Neuronal stem cell (in vitro differentiated cells): ENCODE measurements at regions not wholly inside any gene's neighbourhood (a gene's known extent, or its start where the extent isn't known, plus 50 kb on each side); places are given as distances from the start of the nearest gene placed in this dataset.
"Not testable (repeated sequence)": the region's sequence is repeated elsewhere in the genome, so short reads cannot be mapped to it uniquely, and the experiment has no call there.

Experiments used
- DNase-seq: peaks from one replicate; pipeline ENCODE4 v3.0.0-alpha.2; 2013; ENCODE audit warnings: low spot score
- H2AFZ ChIP-seq: one replicate; pipeline ENCODE4 v1.6.1; 2013; ENCODE audit warnings: mild to moderate bottlenecking, low read length, inconsistent platforms
- H2AK5ac ChIP-seq: 2 replicates; pipeline ENCODE4 v1.6.1; 2013; ENCODE audit warnings: low read depth, mild to moderate bottlenecking, inconsistent platforms, low read length, moderate library complexity, mixed read lengths
- H2BK120ac ChIP-seq: 2 replicates; pipeline ENCODE4 v1.6.1; 2013; ENCODE audit warnings: low read depth, mild to moderate bottlenecking, inconsistent platforms, low read length, moderate library complexity, mixed read lengths
- H2BK12ac ChIP-seq: one replicate; pipeline ENCODE4 v1.6.1; 2013; ENCODE audit warnings: low read length, inconsistent platforms
- H2BK15ac ChIP-seq: 2 replicates; pipeline ENCODE4 v1.6.1; 2013; ENCODE audit warnings: mild to moderate bottlenecking, low read length, inconsistent platforms, mixed read lengths
- H2BK5ac ChIP-seq: one replicate; pipeline ENCODE4 v1.6.1; 2013; ENCODE audit warnings: inconsistent platforms, mild to moderate bottlenecking, low read length, moderate library complexity
- H3K14ac ChIP-seq: one replicate; pipeline ENCODE4 v1.6.1; 2013; ENCODE audit warnings: low read length, inconsistent platforms
- H3K18ac ChIP-seq: 2 replicates; pipeline ENCODE4 v1.6.1; 2013; ENCODE audit warnings: low read length, inconsistent platforms
- H3K23ac ChIP-seq: 2 replicates; pipeline ENCODE4 v1.6.1; 2013; ENCODE audit warnings: low read depth, mild to moderate bottlenecking, mixed read lengths, low read length, inconsistent platforms; ENCODE audit not compliant: poor library complexity
- H3K27ac ChIP-seq: replicated peaks from 3 replicates; pipeline ENCODE4 v1.5.1; 2013; ENCODE audit warnings: low read length, inconsistent platforms
- H3K27me3 ChIP-seq, 3 experiments: 2 replicates each; pipeline ENCODE4 v1.6.1; 2013; ENCODE audit warnings: low read length in 3 of 3, mild to moderate bottlenecking in 2 of 3, inconsistent platforms in 1 of 3, low read depth in 1 of 3, mixed read lengths in 1 of 3, moderate library complexity in 1 of 3; ENCODE audit not compliant: control insufficient read depth in 3 of 3, insufficient read depth in 3 of 3
- H3K36me3 ChIP-seq, 2 donors: replicated peaks in 1 of 2; 2 replicates each; pipeline ENCODE4 v1.6.1; 2013; ENCODE audit warnings: low read length in 2 of 2; ENCODE audit not compliant: control insufficient read depth in 2 of 2, insufficient read depth in 2 of 2
- H3K4ac ChIP-seq: 2 replicates; pipeline ENCODE4 v1.6.1; 2013; ENCODE audit warnings: inconsistent platforms, mild to moderate bottlenecking, low read length, moderate library complexity
- H3K4me1 ChIP-seq, 2 donors: 1 replicate in 1 of 2; 2 replicates in 1 of 2; pipeline ENCODE4 v1.6.1; 2013; ENCODE audit warnings: low read length in 2 of 2, low read depth in 1 of 2; ENCODE audit not compliant: control insufficient read depth in 2 of 2, insufficient read depth in 1 of 2
- H3K4me2 ChIP-seq: one replicate; pipeline ENCODE4 v1.6.1; 2013; ENCODE audit warnings: mild to moderate bottlenecking, low read length, inconsistent platforms; ENCODE audit not compliant: insufficient read depth, poor library complexity, severe bottlenecking
- H3K4me3 ChIP-seq, 2 donors: 2 replicates each; pipeline ENCODE4 v1.5.1; 2013; ENCODE audit warnings: low read length in 2 of 2, mild to moderate bottlenecking in 2 of 2, inconsistent platforms in 1 of 2, moderate library complexity in 1 of 2
- H3K79me1 ChIP-seq: one replicate; pipeline ENCODE4 v1.6.1; 2013; ENCODE audit warnings: low read depth, mild to moderate bottlenecking, inconsistent platforms, low read length, moderate library complexity
- H3K9ac ChIP-seq: one replicate; pipeline ENCODE4 v1.6.1; 2013; ENCODE audit warnings: mild to moderate bottlenecking, low read depth, low read length, inconsistent platforms; ENCODE audit not compliant: poor library complexity
- H3K9me3 ChIP-seq, 2 donors: replicated peaks in 1 of 2; 2 replicates each; pipeline versions ENCODE3 to v1.6.1; 2013; ENCODE audit warnings: low read length in 2 of 2, mild to moderate bottlenecking in 2 of 2, inconsistent platforms in 1 of 2, low read depth in 1 of 2, mixed read lengths in 1 of 2, moderate library complexity in 1 of 2; ENCODE audit not compliant: control insufficient read depth in 2 of 2, insufficient read depth in 1 of 2
- H4K8ac ChIP-seq: one replicate; pipeline ENCODE4 v1.6.1; 2013; ENCODE audit warnings: low read depth, mild to moderate bottlenecking, inconsistent platforms, low read length, moderate library complexity
- H4K91ac ChIP-seq: one replicate; pipeline ENCODE4 v1.6.1; 2013; ENCODE audit warnings: low read length, low read depth, mild to moderate bottlenecking, inconsistent platforms; ENCODE audit not compliant: poor library complexity
- WGBS, 2 donors: extraction: QIAGEN DNeasy Blood & Tissue Kit; methylation state at CpG; one replicate each; pipeline ENCODE4 v1.1.7; 2013; ENCODE audit warnings: missing lambda C conversion rate in 2 of 2, mixed read lengths in 1 of 2; ENCODE audit not compliant: insufficient read length in 2 of 2, insufficient replicate concordance in 1 of 2; ENCODE audit errors: extremely low coverage in 2 of 2; 5-methylcytosine and 5-hydroxymethylcytosine counted together

- not testable (repeated sequence) for H2BK120ac ChIP-seq, H3K9ac ChIP-seq, H3K23ac ChIP-seq, H4K8ac ChIP-seq, H3K18ac ChIP-seq, DNase-seq, H2AFZ ChIP-seq, H3K79me1 ChIP-seq, H3K27ac ChIP-seq, H2AK5ac ChIP-seq, H3K4me1 ChIP-seq, H2BK12ac ChIP-seq, H2BK5ac ChIP-seq, H3K4me2 ChIP-seq, H3K14ac ChIP-seq, H3K4me3 ChIP-seq, H4K91ac ChIP-seq, H3K36me3 ChIP-seq, H3K4ac ChIP-seq, H2BK15ac ChIP-seq, H3K27me3 ChIP-seq
- H3K9me3 ChIP-seq = peaks cover 0 to 10% of the 10 kb centered on the region in 2 donors
- WGBS, 2 donors = no CpG with 5 or more reads among the region's 11 CpGs
These were observed 94.0 kb upstream of the CHD2 start for GRCh38 chr15:92806171-92806570.

GRCh38 chr15:92806763-92807162 is 93.4 kb upstream of the CHD2 start:
- no peak overlapping the region for H4K8ac ChIP-seq
- no peak overlapping the region for H2BK120ac ChIP-seq
- H3K9ac ChIP-seq = no peak overlapping the region
- H2BK12ac ChIP-seq = no peak overlapping the region
- no peak overlapping the region for H2BK15ac ChIP-seq
- H3K4ac ChIP-seq = no peak overlapping the region
- H2BK5ac ChIP-seq = no peak overlapping the region
- WGBS, 2 donors = no CpG with 5 or more reads among the region's 17 CpGs
- H2AFZ ChIP-seq = no peak overlapping the region
- H3K4me2 ChIP-seq = no peak overlapping the region
- H3K18ac ChIP-seq = no peak overlapping the region
- H3K4me3 ChIP-seq = no peak overlapping the region
- no peak overlapping the region for H3K14ac ChIP-seq
- no peak overlapping the region for H3K23ac ChIP-seq
- no peak for DNase-seq
- H3K27me3 ChIP-seq = no peaks in the 10 kb centered on the region
- no peaks in the 10 kb centered on the region for H3K79me1 ChIP-seq
- no peaks in the 10 kb centered on the region for H3K36me3 ChIP-seq
- peaks cover 5 to 7% of the 10 kb centered on the region in 2 donors for H3K4me1 ChIP-seq
- H3K9me3 ChIP-seq = peaks cover 0 to 5% of the 10 kb centered on the region in 2 donors
- no peak overlapping the region for H4K91ac ChIP-seq
- H2AK5ac ChIP-seq = no peak overlapping the region
- no peak overlapping the region for H3K27ac ChIP-seq

GRCh38 chr15:92807971-92808571 is 92.1 kb upstream of the CHD2 start:
- Histone ChIP-seq H3K4ac (no peak overlapping the region), H3K27me3 (no peaks in the 10 kb centered on the region), H3K4me3 (no peak overlapping the region), H2BK5ac (no peak overlapping the region), H2BK15ac (no peak overlapping the region), H4K91ac (no peak overlapping the region), H3K9me3 (peaks cover 0 to 5% of the 10 kb centered on the region in 2 donors), H4K8ac (no peak overlapping the region), H2AFZ (peak overlapping the region; percentile 81), H3K4me2 (peak overlapping the region; percentile 15), H3K23ac (no peak overlapping the region), H3K18ac (no peak overlapping the region), H3K79me1 (no peaks in the 10 kb centered on the region), H2AK5ac (peak overlapping the region; percentile 11), H3K14ac (no peak overlapping the region), H3K4me1 (peaks cover 5 to 8% of the 10 kb centered on the region in 2 donors), H2BK120ac (no peak overlapping the region), H3K9ac (no peak overlapping the region), H3K27ac (no peak overlapping the region), H3K36me3 (no peaks in the 10 kb centered on the region), H2BK12ac (no peak overlapping the region)
- no peak for DNase-seq
- WGBS, 2 donors = no CpG with 5 or more reads among the region's 14 CpGs

GRCh38 chr15:92808598-92809063 is 91.5 kb upstream of the CHD2 start:
- no peak overlapping the region for H2BK5ac ChIP-seq
- H3K14ac ChIP-seq = no peak overlapping the region
- no peak overlapping the region for H3K4ac ChIP-seq
- H3K18ac ChIP-seq = peak overlapping the region; percentile 72
- H2BK12ac ChIP-seq = no peak overlapping the region
- peak overlapping the region; percentile 63 for H3K27ac ChIP-seq
- peak overlapping the region; percentile 81 for H2AFZ ChIP-seq
- H3K79me1 ChIP-seq = no peaks in the 10 kb centered on the region
- H3K23ac ChIP-seq = peak overlapping the region; percentile 97
- H3K4me3 ChIP-seq = peak overlapping the region in 1 of 2 donors; percentile 60
- no peak overlapping the region for H3K9ac ChIP-seq
- H3K36me3 ChIP-seq = no peaks in the 10 kb centered on the region
- H4K8ac ChIP-seq = no peak overlapping the region
- H3K4me2 ChIP-seq = peak overlapping the region; percentile 21
- H3K9me3 ChIP-seq = peaks cover 0 to 5% of the 10 kb centered on the region in 2 donors
- H3K27me3 ChIP-seq = no peaks in the 10 kb centered on the region
- H3K4me1 ChIP-seq = peaks cover 5 to 8% of the 10 kb centered on the region in 2 donors
- no peak for DNase-seq
- WGBS, 2 donors = no CpG with 5 or more reads among the region's 30 CpGs
- H4K91ac ChIP-seq = no peak overlapping the region
- H2BK120ac ChIP-seq = no peak overlapping the region
- H2AK5ac ChIP-seq = peak overlapping the region; percentile 11
- H2BK15ac ChIP-seq = no peak overlapping the region
